ENCODE measurements at regions not wholly inside any gene's neighbourhood (a gene's known extent, or its start where the extent isn't known, plus 50 kb on each side); places are given as distances from the start of the nearest gene placed in this dataset.
A peak's percentile ranks its signal among the peaks of the same experiment; 100 is the strongest.

- TF ChIP-seq RCOR1 (conservative IDR thresholded peaks at IDR 0.05; ENCODE audit: low read depth, low read length) (no peak), PRDM15 (CRISPR knock-in tag; IDR thresholded peaks at IDR 0.05) (no peak), EP300 (IDR thresholded peaks at IDR 0.05; ENCODE audit: borderline replicate concordance in 1 of 2, control insufficient read depth in 1 of 2, low read depth in 2 of 2, low read length in 2 of 2) (no peak), GABPA (IDR thresholded peaks at IDR 0.05; ENCODE audit: low read depth) (no peak), USF1 (IDR thresholded peaks at IDR 0.05; ENCODE audit: borderline replicate concordance, extremely low read length, insufficient read depth, low read depth, low read length) (no peak), RAD21 (IDR thresholded peaks at IDR 0.05; ENCODE audit: insufficient read depth, low read depth, low read length) (peak; percentile 67), POLR2AphosphoS2 (IDR thresholded peaks at IDR 0.05; ENCODE audit: low read depth, low read length) (no peak), BCL11A (IDR thresholded peaks at IDR 0.05; ENCODE audit: low read depth, low read length) (no peak)
These were observed 201.4 kb downstream of the CCNG2 start (continued) for GRCh38 chr4:77358315-77358928.

Measured in GM12878 (cell line).